ENCODE measurements at regions not wholly inside any gene's neighbourhood (a gene's known extent, or its start where the extent isn't known, plus 50 kb on each side); places are given as distances from the start of the nearest gene placed in this dataset.
"Not testable (repeated sequence)": the region's sequence is repeated elsewhere in the genome, so short reads cannot be mapped to it uniquely, and the experiment has no call there.

- DNase-seq = peak; percentile 77
Observed at GRCh38 chr2:146412625-146413024, 1432.2 kb upstream of the ACVR2A start.

GRCh38 chr2:146405402-146406309 lies 1439.2 kb upstream of the ACVR2A start:
- H2BK20ac ChIP-seq (ENCODE audit: low read depth, low read length, poor library complexity, severe bottlenecking); H4K5ac ChIP-seq (ENCODE audit: insufficient read length, low read depth, low read length); H4K20me1 ChIP-seq (ENCODE audit: control insufficient read depth, insufficient read depth, insufficient read length); H3K18ac ChIP-seq (ENCODE audit: insufficient read length, low read depth, low read length); H3K27me3 ChIP-seq (ENCODE audit: insufficient read depth, low read length); H3K79me1 ChIP-seq (ENCODE audit: insufficient read depth, low read depth, low read length, poor library complexity, severe bottlenecking); H3K23me2 ChIP-seq (ENCODE audit: insufficient read length, low read depth, low read length, poor library complexity, severe bottlenecking); H3K4me1 ChIP-seq (ENCODE audit: insufficient read depth, low read length); H4K91ac ChIP-seq (ENCODE audit: insufficient read length, low read depth, low read length); H3K9ac ChIP-seq (ENCODE audit: extremely low read depth, insufficient read length, low read length); H3K27me3 Mint-ChIP-seq (ENCODE audit: low read depth); H3K9me3 ChIP-seq (ENCODE audit: control insufficient read depth, low read depth, low read length); H2BK120ac ChIP-seq (ENCODE audit: low read depth, low read length, poor library complexity, severe bottlenecking); H2AK5ac ChIP-seq (ENCODE audit: insufficient read length, low read length); H3K56ac ChIP-seq (ENCODE audit: insufficient read length, low read depth, low read length); H2BK15ac ChIP-seq (ENCODE audit: low read depth, low read length); H3K79me2 ChIP-seq (ENCODE audit: insufficient read depth, low read length); H3K27ac ChIP-seq (ENCODE audit: insufficient read length, low read depth, low read length); H3T11ph ChIP-seq (ENCODE audit: low read length); H4K8ac ChIP-seq (replicated peaks; ENCODE audit: insufficient read length, low read depth, low read length); H2AFZ ChIP-seq (ENCODE audit: low read length); DNase-seq; H3K23ac ChIP-seq (ENCODE audit: insufficient read length, low read depth, low read length); H3K14ac ChIP-seq (ENCODE audit: insufficient read depth, low read length); H2BK5ac ChIP-seq (ENCODE audit: insufficient read length, low read length); H3K4ac ChIP-seq (ENCODE audit: low read depth, low read length); H2BK12ac ChIP-seq (ENCODE audit: insufficient read length, low read depth, low read length); H3K4me2 ChIP-seq (ENCODE audit: insufficient read depth, insufficient read length, low read length): not testable (repeated sequence)
- Mint-ChIP-seq H3K4me1 (peaks cover 13 to 14% of the 10 kb centered on the region in 2 experiments), H3K36me3 (ENCODE audit: insufficient read depth in 1 of 3, low read depth in 3 of 3) (peaks cover 14 to 32% (median 22%) of the 10 kb centered on the region in 3 experiments), H3K27ac (peak overlapping the region in 2 of 3 experiments; percentile 73 to 96; a peak in 4 of 7 replicates), H3K4me3 (peak overlapping the region in 1 of 2 experiments; percentile 44; a peak in 3 of 5 replicates), H3K9me3 (peaks cover 23 to 31% of the 10 kb centered on the region in 2 experiments)
- whole genome bisulfite sequencing (ENCODE audit: extremely low coverage, insufficient read length, low lambda C conversion rate) = no CpG with 5 or more reads among the region's 30 CpGs

More at GRCh38 chr2:146412625-146413024, 1432.2 kb upstream of the ACVR2A start:
- peaks cover 16 to 23% of the 10 kb centered on the region in 2 experiments for H3K4me1 Mint-ChIP-seq
- Histone ChIP-seq H2AK5ac (ENCODE audit: insufficient read length, low read length) (no peak overlapping the region), H3K23me2 (ENCODE audit: insufficient read length, low read depth, low read length, poor library complexity, severe bottlenecking) (no peaks in the 10 kb centered on the region), H2BK20ac (ENCODE audit: low read depth, low read length, poor library complexity, severe bottlenecking) (no peak overlapping the region), H3K4ac (ENCODE audit: low read depth, low read length) (no peak overlapping the region), H3K27me3 (ENCODE audit: insufficient read depth, low read length) (no peaks in the 10 kb centered on the region), H2AFZ (ENCODE audit: low read length) (no peak overlapping the region), H3K4me1 (ENCODE audit: insufficient read depth, low read length) (no peaks in the 10 kb centered on the region; the same call in 1 of the 2 replicates), H3K9me3 (ENCODE audit: control insufficient read depth, low read depth, low read length) (no peaks in the 10 kb centered on the region), H4K8ac (replicated peaks; ENCODE audit: insufficient read length, low read depth, low read length) (no peak overlapping the region), H3K79me1 (ENCODE audit: insufficient read depth, low read depth, low read length, poor library complexity, severe bottlenecking) (no peaks in the 10 kb centered on the region), H4K20me1 (ENCODE audit: control insufficient read depth, insufficient read depth, insufficient read length) (no peaks in the 10 kb centered on the region), H3K79me2 (ENCODE audit: insufficient read depth, low read length) (no peaks in the 10 kb centered on the region), H3K14ac (ENCODE audit: insufficient read depth, low read length) (no peak overlapping the region), H3K4me2 (ENCODE audit: insufficient read depth, insufficient read length, low read length) (no peak overlapping the region), H3K27ac (ENCODE audit: insufficient read length, low read depth, low read length) (no peak overlapping the region), H2BK12ac (ENCODE audit: insufficient read length, low read depth, low read length) (no peak overlapping the region), H3K56ac (ENCODE audit: insufficient read length, low read depth, low read length) (no peak overlapping the region), H2BK120ac (ENCODE audit: low read depth, low read length, poor library complexity, severe bottlenecking) (no peak overlapping the region), H3K18ac (ENCODE audit: insufficient read length, low read depth, low read length) (no peak overlapping the region), H3K23ac (ENCODE audit: insufficient read length, low read depth, low read length) (no peak overlapping the region), H4K91ac (ENCODE audit: insufficient read length, low read depth, low read length) (no peak overlapping the region), H3K9ac (ENCODE audit: extremely low read depth, insufficient read length, low read length) (no peak overlapping the region), H2BK15ac (ENCODE audit: low read depth, low read length) (no peak overlapping the region), H3T11ph (ENCODE audit: low read length) (no peak overlapping the region), H2BK5ac (ENCODE audit: insufficient read length, low read length) (no peak overlapping the region), H4K5ac (ENCODE audit: insufficient read length, low read depth, low read length) (no peak overlapping the region)
- peaks cover 0 to 2% of the 10 kb centered on the region in 2 experiments; a peak in 3 of 5 replicates for H3K9me3 Mint-ChIP-seq
- H3K4me3 Mint-ChIP-seq = no peak overlapping the region
- no peak overlapping the region for H3K27ac Mint-ChIP-seq
- H3K36me3 Mint-ChIP-seq (ENCODE audit: insufficient read depth in 1 of 3, low read depth in 3 of 3) = no peaks in the 10 kb centered on the region; a peak in 1 of 7 replicates
- no CpG with 5 or more reads among the region's 8 CpGs for WGBS (ENCODE audit: extremely low coverage, insufficient read length, low lambda C conversion rate)
- TF ChIP-seq, protein P1, sequence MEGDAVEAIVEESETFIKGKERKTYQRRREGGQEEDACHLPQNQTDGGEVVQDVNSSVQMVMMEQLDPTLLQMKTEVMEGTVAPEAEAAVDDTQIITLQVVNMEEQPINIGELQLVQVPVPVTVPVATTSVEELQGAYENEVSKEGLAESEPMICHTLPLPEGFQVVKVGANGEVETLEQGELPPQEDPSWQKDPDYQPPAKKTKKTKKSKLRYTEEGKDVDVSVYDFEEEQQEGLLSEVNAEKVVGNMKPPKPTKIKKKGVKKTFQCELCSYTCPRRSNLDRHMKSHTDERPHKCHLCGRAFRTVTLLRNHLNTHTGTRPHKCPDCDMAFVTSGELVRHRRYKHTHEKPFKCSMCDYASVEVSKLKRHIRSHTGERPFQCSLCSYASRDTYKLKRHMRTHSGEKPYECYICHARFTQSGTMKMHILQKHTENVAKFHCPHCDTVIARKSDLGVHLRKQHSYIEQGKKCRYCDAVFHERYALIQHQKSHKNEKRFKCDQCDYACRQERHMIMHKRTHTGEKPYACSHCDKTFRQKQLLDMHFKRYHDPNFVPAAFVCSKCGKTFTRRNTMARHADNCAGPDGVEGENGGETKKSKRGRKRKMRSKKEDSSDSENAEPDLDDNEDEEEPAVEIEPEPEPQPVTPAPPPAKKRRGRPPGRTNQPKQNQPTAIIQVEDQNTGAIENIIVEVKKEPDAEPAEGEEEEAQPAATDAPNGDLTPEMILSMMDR (conservative IDR thresholded peaks at IDR 0.05) = peak; percentile 73
- no peaks in the 10 kb centered on the region for H3K27me3 Mint-ChIP-seq (ENCODE audit: low read depth)
